HEK293 (cell line): ENCODE measurements at regions not wholly inside any gene's neighbourhood (a gene's known extent, or its start where the extent isn't known, plus 50 kb on each side); places are given as distances from the start of the nearest gene placed in this dataset.

Source experiments
- CTCF ChIA-PET: fragments of 350-600 bp; formaldehyde crosslinking; extraction: SDS; loops from one replicate; lab custom pipeline; 2021; ENCODE audit warnings: antibody characterized with exemption; lab: Yijun Ruan, JAX
- POLR2A ChIA-PET: fragments of 300-600 bp; formaldehyde crosslinking; extraction: SDS; loops from one replicate; lab custom pipeline; 2020; ENCODE audit warnings: antibody characterized with exemption, inconsistent platforms; lab: Yijun Ruan, JAX
- H3K27ac ChIP-seq: fragments of 200-500 bp; sonication (Bioruptor generic); 2 replicates; pipeline ENCODE4 v1.5.1; 2014; ENCODE audit warnings: low read depth, low read length, control low read depth, inconsistent platforms; ENCODE audit errors: extremely low read depth
- H3K36me3 ChIP-seq, 2 experiments: fragments of 200-500 bp in 1 of 2; sonication (Bioruptor generic) in 1 of 2; 1 replicate in 1 of 2; 2 replicates in 1 of 2; pipeline ENCODE4 v1.5.1; 2014 to 2017; ENCODE audit warnings: inconsistent platforms in 2 of 2, low read length in 2 of 2; ENCODE audit not compliant: control insufficient read depth in 2 of 2, insufficient read depth in 1 of 2
- H3K4me1 ChIP-seq: fragments of 200-500 bp; sonication (Bioruptor generic); 2 replicates; pipeline ENCODE4 v1.5.1; 2014; ENCODE audit warnings: mild to moderate bottlenecking, low read length, inconsistent platforms; ENCODE audit not compliant: control insufficient read depth, insufficient read depth
- H3K4me3 ChIP-seq: 2 replicates; pipeline ENCODE4 v1.5.1; 2011; ENCODE audit warnings: low read depth, mild to moderate bottlenecking, control low read depth, low read length, moderate library complexity
- H3K9me3 ChIP-seq: fragments of 200-500 bp; sonication (Bioruptor generic); 2 replicates; pipeline ENCODE4 v1.5.1; 2014; ENCODE audit warnings: low read depth, low read length, inconsistent platforms; ENCODE audit not compliant: control insufficient read depth, insufficient read depth
- ELK4 ChIP-seq: IDR thresholded peaks from 2 replicates; pipeline ENCODE4 v1.6.1; 2011; ENCODE audit warnings: mild to moderate bottlenecking, low read depth, low read length, borderline replicate concordance
- FEZF1 ChIP-seq: fragments of 450-650 bp; formaldehyde crosslinking; IDR thresholded peaks from 2 replicates; pipeline ENCODE4 v1.5.1; 2016; ENCODE audit warnings: missing biosample characterization, missing genetic modification characterization
- GLIS2 ChIP-seq: fragments of 450-650 bp; formaldehyde crosslinking; IDR thresholded peaks from 2 replicates; pipeline ENCODE4 v1.5.1; 2016; ENCODE audit warnings: missing biosample characterization, missing genetic modification characterization
- REPIN1 ChIP-seq: fragments of 450-650 bp; formaldehyde crosslinking; IDR thresholded peaks from 2 replicates; pipeline ENCODE4 v1.5.1; 2017; ENCODE audit warnings: missing biosample characterization, missing genetic modification characterization, low read depth
- ZBTB10 ChIP-seq: fragments of 450-650 bp; formaldehyde crosslinking; IDR thresholded peaks from 2 replicates; pipeline ENCODE4 v1.5.1; 2016; ENCODE audit warnings: missing biosample characterization, missing genetic modification characterization
- ZBTB44 ChIP-seq: fragments of 450-650 bp; IDR thresholded peaks from 2 replicates; pipeline ENCODE4 v1.5.1; 2018; ENCODE audit warnings: missing biosample characterization, mild to moderate bottlenecking, missing genetic modification characterization
- ZIC2 ChIP-seq: fragments of 450-650 bp; formaldehyde crosslinking; IDR thresholded peaks from 2 replicates; pipeline ENCODE4 v1.5.1; 2016; ENCODE audit warnings: missing biosample characterization, missing genetic modification characterization
- ZNF155 ChIP-seq: fragments of 450-650 bp; formaldehyde crosslinking; IDR thresholded peaks from 2 replicates; pipeline ENCODE4 v1.5.1; 2016; ENCODE audit warnings: missing biosample characterization, missing genetic modification characterization
- ZNF16 ChIP-seq: fragments of 450-650 bp; formaldehyde crosslinking; IDR thresholded peaks from 2 replicates; pipeline ENCODE4 v1.5.1; 2016; ENCODE audit warnings: low read depth, missing biosample characterization, missing genetic modification characterization
- ZNF174 ChIP-seq: fragments of 450-650 bp; formaldehyde crosslinking; IDR thresholded peaks from 2 replicates; pipeline ENCODE4 v1.5.0; 2017; ENCODE audit warnings: missing biosample characterization, mild to moderate bottlenecking, missing genetic modification characterization
- ZNF398 ChIP-seq: fragments of 450-650 bp; formaldehyde crosslinking; IDR thresholded peaks from 2 replicates; pipeline ENCODE4 v1.5.1; 2017; ENCODE audit warnings: missing biosample characterization, missing genetic modification characterization
- ZNF518A ChIP-seq: fragments of 450-650 bp; formaldehyde crosslinking; conservative IDR thresholded peaks from 2 replicates; pipeline ENCODE4 v1.5.1; 2016; ENCODE audit warnings: low read depth, missing biosample characterization, missing genetic modification characterization
- ZNF629 ChIP-seq: fragments of 450-650 bp; formaldehyde crosslinking; IDR thresholded peaks from 2 replicates; pipeline ENCODE4 v1.5.1; 2017; ENCODE audit warnings: missing biosample characterization, missing genetic modification characterization
- ZNF692 ChIP-seq: fragments of 450-650 bp; formaldehyde crosslinking; IDR thresholded peaks from 2 replicates; pipeline ENCODE4 v1.5.1; 2016; ENCODE audit warnings: missing biosample characterization, missing genetic modification characterization
- ZNF777 ChIP-seq: fragments of 450-650 bp; formaldehyde crosslinking; IDR thresholded peaks from 2 replicates; pipeline ENCODE4 v1.5.1; 2017; ENCODE audit warnings: missing biosample characterization, missing genetic modification characterization, borderline replicate concordance
- ZSCAN30 ChIP-seq: fragments of 450-650 bp; IDR thresholded peaks from 2 replicates; pipeline ENCODE4 v1.5.1; 2018; ENCODE audit warnings: missing biosample characterization, mild to moderate bottlenecking, missing genetic modification characterization, moderate library complexity
- ZXDB ChIP-seq: fragments of 450-650 bp; formaldehyde crosslinking; IDR thresholded peaks from 2 replicates; pipeline ENCODE4 v1.5.1; 2016; ENCODE audit warnings: missing biosample characterization, missing genetic modification characterization

- ChIA-PET CTCF (interaction anchor here (2.2 kb wide), 1 partner anchor 9 kb away, joined by 7 read pairs; no protein-coding TSS in a partner anchor), POLR2A (no interaction called here)
- Histone ChIP-seq H3K36me3 (no peaks in the 10 kb centered on the region), H3K27ac (no peak overlapping the region), H3K4me3 (no peak overlapping the region), H3K4me1 (no peaks in the 10 kb centered on the region), H3K9me3 (no peaks in the 10 kb centered on the region)
- TF ChIP-seq ZNF777 (tag by site-specific recombination), result no peak
- no peak for TF ChIP-seq ZIC2 (tag by site-specific recombination)
- no peak for TF ChIP-seq ZBTB10 (tag by site-specific recombination)
- no peak for TF ChIP-seq ZNF16 (tag by site-specific recombination)
- no peak for TF ChIP-seq GLIS2 (tag by site-specific recombination)
- no peak for TF ChIP-seq ZSCAN30 (tag by site-specific recombination)
- TF ChIP-seq ZNF174 (tag by site-specific recombination), result no peak
- TF ChIP-seq ZNF155 (tag by site-specific recombination), result no peak
- no peak for TF ChIP-seq ELK4
- no peak for TF ChIP-seq ZNF398 (tag by site-specific recombination)
- TF ChIP-seq FEZF1, result no peak
- TF ChIP-seq REPIN1 (tag by site-specific recombination), result no peak
- TF ChIP-seq ZBTB44 (tag by site-specific recombination), result no peak
- no peak for TF ChIP-seq ZXDB (tag by site-specific recombination)
- TF ChIP-seq ZNF629 (tag by site-specific recombination), result no peak
- no peak for TF ChIP-seq ZNF692 (tag by site-specific recombination)
- no peak for TF ChIP-seq ZNF518A (tag by site-specific recombination)
Observed at GRCh38 chr16:49967012-49967559, 57.9 kb upstream of the CNEP1R1 start.
